ENCODE measurements at regions not wholly inside any gene's neighbourhood (a gene's known extent, or its start where the extent isn't known, plus 50 kb on each side); places are given as distances from the start of the nearest gene placed in this dataset.
A peak's percentile ranks its signal among the peaks of the same experiment; 100 is the strongest.

DNA sequence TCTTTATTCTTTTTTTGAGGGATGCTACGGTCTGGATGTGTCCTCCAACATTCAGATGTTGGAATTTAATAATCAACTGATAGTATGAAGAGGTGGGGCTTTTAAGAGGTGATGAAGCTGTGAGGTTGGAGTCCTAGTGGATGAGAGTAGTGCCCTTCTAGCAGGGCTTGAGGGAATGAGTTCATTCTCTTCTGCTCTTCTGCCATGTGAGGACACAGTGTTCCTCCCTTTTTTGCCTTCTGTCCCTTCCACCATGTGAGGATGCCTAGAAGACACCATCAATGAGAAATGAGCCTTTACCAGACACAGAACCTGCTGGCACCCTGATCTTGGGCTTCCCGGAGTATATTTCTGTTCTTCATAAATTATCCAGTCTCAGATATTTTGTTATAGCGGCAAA, 82.1 kb upstream of the MLIP start:
- Histone ChIP-seq H3K9ac (ENCODE audit: low read length) (no peak overlapping the region), H3K27me3 (ENCODE audit: insufficient read depth, low read length) (no peaks in the 10 kb centered on the region), H3K4me3 (ENCODE audit: insufficient read depth, low read depth, low read length) (no peak overlapping the region), H3K27ac (ENCODE audit: low read depth, low read length) (no peak overlapping the region), H3K36me3 (ENCODE audit: insufficient read depth, low read length) (no peaks in the 10 kb centered on the region), H3K9me3 (ENCODE audit: insufficient read depth, low read depth, low read length) (no peaks in the 10 kb centered on the region), H4K20me1 (ENCODE audit: insufficient read depth, low read length) (no peaks in the 10 kb centered on the region), H3K4me1 (ENCODE audit: insufficient read depth, low read length) (no peaks in the 10 kb centered on the region), H3K79me2 (ENCODE audit: insufficient read depth, low read length) (no peaks in the 10 kb centered on the region), H2AFZ (ENCODE audit: low read depth, low read length) (no peak overlapping the region), H3K4me2 (ENCODE audit: low read length) (no peak overlapping the region)
- Mint-ChIP-seq H3K4me3 (ENCODE audit: unreplicated experiment) (no peak overlapping the region), H3K9me3 (ENCODE audit: unreplicated experiment) (no peaks in the 10 kb centered on the region), H3K27me3 (ENCODE audit: low read depth, unreplicated experiment) (no peaks in the 10 kb centered on the region), H3K36me3 (ENCODE audit: low read depth, unreplicated experiment) (no peaks in the 10 kb centered on the region), H3K27ac (ENCODE audit: unreplicated experiment) (no peak overlapping the region), H3K4me1 (ENCODE audit: low read depth, unreplicated experiment) (no peaks in the 10 kb centered on the region)
- no peak for DNase-seq (ENCODE audit: low read depth)
- no peak for TF ChIP-seq EZH2 (IDR thresholded peaks at IDR 0.05; ENCODE audit: insufficient read depth, low read length)
- no peak for TF ChIP-seq CTCF (IDR thresholded peaks at IDR 0.05; ENCODE audit: insufficient read depth, low read depth, low read length)
- no peak for FAIRE-seq

GRCh38 chr6:54031169-54031568, 80.1 kb upstream of the MLIP start:
- no peak overlapping the region for H2AFZ ChIP-seq (ENCODE audit: low read depth, low read length)
- no peaks in the 10 kb centered on the region for H3K9me3 Mint-ChIP-seq (ENCODE audit: unreplicated experiment)

More at GRCh38 chr6:54031169-54031568, 80.1 kb upstream of the MLIP start:
- DNase-seq (ENCODE audit: low read depth) (peak; percentile 4), FAIRE-seq (no peak)
- Histone ChIP-seq H3K4me2 (ENCODE audit: low read length) (no peak overlapping the region), H4K20me1 (ENCODE audit: insufficient read depth, low read length) (no peaks in the 10 kb centered on the region), H3K4me3 (ENCODE audit: insufficient read depth, low read depth, low read length) (no peak overlapping the region), H3K27ac (ENCODE audit: low read depth, low read length) (no peak overlapping the region), H3K27me3 (ENCODE audit: insufficient read depth, low read length) (no peaks in the 10 kb centered on the region), H3K36me3 (ENCODE audit: insufficient read depth, low read length) (no peaks in the 10 kb centered on the region), H3K79me2 (ENCODE audit: insufficient read depth, low read length) (no peaks in the 10 kb centered on the region), H3K9me3 (ENCODE audit: insufficient read depth, low read depth, low read length) (no peaks in the 10 kb centered on the region), H3K9ac (ENCODE audit: low read length) (no peak overlapping the region), H3K4me1 (ENCODE audit: insufficient read depth, low read length) (no peaks in the 10 kb centered on the region)
- no peaks in the 10 kb centered on the region for H3K27me3 Mint-ChIP-seq (ENCODE audit: low read depth, unreplicated experiment)
- H3K4me1 Mint-ChIP-seq (ENCODE audit: low read depth, unreplicated experiment): no peaks in the 10 kb centered on the region
- H3K4me3 Mint-ChIP-seq (ENCODE audit: unreplicated experiment): no peak overlapping the region
- H3K27ac Mint-ChIP-seq (ENCODE audit: unreplicated experiment): no peak overlapping the region
- TF ChIP-seq EZH2 (IDR thresholded peaks at IDR 0.05; ENCODE audit: insufficient read depth, low read length) (no peak), CTCF (IDR thresholded peaks at IDR 0.05; ENCODE audit: insufficient read depth, low read depth, low read length) (no peak)
- no peaks in the 10 kb centered on the region for H3K36me3 Mint-ChIP-seq (ENCODE audit: low read depth, unreplicated experiment)

All from astrocyte (in vitro differentiated cells and primary cell).